ENCODE measurements at regions not wholly inside any gene's neighbourhood (a gene's known extent, or its start where the extent isn't known, plus 50 kb on each side); places are given as distances from the start of the nearest gene placed in this dataset.
A peak's percentile ranks its signal among the peaks of the same experiment; 100 is the strongest.

DNA sequence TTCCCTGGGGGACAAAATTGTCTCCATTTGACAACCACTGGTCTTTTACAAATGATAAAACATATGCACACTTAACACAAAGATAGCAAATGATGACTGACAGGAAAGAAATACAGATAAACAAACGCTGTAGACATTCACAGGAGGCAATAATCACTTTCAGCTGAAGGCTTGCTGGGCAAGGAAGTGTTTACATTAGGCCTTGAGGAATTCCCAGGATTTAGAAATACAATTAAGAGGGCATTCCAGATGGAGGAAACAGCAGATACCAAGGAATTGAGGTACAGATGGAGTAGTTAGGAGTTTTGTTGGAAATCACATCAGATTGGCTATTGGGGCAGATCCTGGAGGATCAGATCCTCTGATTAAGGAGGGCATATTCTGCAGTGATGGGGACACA, 93.9 kb downstream of the DYRK2 start:
- H3K36me3 ChIP-seq (ENCODE audit: control insufficient read depth, insufficient read depth, low read length) = no peaks in the 10 kb centered on the region
- no peak for DNase-seq (ENCODE audit: low read depth)
- no peak overlapping the region for H3K4me3 ChIP-seq (ENCODE audit: low read depth, low read length)
- no peak for FAIRE-seq
- H3K27me3 ChIP-seq (ENCODE audit: control insufficient read depth, insufficient read depth, low read length) = peaks cover 1% of the 10 kb centered on the region
- TF ChIP-seq, protein P1, sequence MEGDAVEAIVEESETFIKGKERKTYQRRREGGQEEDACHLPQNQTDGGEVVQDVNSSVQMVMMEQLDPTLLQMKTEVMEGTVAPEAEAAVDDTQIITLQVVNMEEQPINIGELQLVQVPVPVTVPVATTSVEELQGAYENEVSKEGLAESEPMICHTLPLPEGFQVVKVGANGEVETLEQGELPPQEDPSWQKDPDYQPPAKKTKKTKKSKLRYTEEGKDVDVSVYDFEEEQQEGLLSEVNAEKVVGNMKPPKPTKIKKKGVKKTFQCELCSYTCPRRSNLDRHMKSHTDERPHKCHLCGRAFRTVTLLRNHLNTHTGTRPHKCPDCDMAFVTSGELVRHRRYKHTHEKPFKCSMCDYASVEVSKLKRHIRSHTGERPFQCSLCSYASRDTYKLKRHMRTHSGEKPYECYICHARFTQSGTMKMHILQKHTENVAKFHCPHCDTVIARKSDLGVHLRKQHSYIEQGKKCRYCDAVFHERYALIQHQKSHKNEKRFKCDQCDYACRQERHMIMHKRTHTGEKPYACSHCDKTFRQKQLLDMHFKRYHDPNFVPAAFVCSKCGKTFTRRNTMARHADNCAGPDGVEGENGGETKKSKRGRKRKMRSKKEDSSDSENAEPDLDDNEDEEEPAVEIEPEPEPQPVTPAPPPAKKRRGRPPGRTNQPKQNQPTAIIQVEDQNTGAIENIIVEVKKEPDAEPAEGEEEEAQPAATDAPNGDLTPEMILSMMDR (IDR thresholded peaks at IDR 0.05; ENCODE audit: insufficient read depth, low read length, severe bottlenecking) = no peak

DNA sequence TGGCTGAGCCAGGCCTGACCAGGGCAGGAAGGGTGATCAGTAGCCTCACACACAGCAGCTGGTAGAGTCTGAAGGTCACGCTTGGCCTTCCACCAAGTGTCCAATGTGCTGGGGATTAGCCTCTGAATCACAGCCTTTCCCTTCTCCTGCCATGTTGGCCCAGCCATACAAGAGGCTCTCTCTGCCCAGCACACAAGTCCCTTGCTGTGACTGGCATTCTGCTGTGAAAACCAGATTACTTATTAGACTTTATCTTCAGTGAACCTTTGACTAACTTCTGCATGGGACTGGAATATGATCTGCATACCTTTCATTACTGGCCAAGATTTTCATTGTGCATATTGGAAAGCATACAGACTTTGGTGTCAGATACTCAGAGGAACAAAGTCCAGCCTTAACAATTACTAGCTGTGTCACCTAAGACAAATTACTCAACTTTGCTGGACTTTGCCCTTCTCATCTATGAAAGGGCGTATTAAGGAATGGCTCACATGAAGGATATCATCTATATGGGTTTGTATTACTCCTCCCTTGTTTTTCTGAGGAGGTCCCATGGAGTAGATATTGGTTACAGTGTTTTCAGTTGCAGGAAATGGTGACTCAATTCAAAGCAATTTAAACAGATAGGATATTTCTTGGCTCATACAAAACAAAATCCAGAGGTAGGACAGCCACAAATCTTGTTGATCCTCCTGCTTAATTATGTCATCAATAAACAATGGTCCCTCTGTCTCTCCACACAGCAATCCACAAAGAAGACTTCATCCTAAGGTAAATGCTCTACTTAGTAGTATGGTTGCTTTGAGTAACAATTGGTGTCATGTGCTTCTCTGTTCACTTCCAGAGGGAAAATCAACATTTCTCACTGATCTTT, 99.6 kb downstream of the DYRK2 start:
- DNase-seq (ENCODE audit: low read depth) (peak; percentile 38), FAIRE-seq (no peak)
- H3K27me3 ChIP-seq (ENCODE audit: control insufficient read depth, insufficient read depth, low read length) = peaks cover under 1% of the 10 kb centered on the region
- H3K36me3 ChIP-seq (ENCODE audit: control insufficient read depth, insufficient read depth, low read length) = no peaks in the 10 kb centered on the region
- TF ChIP-seq, protein P1 (IDR thresholded peaks at IDR 0.05; ENCODE audit: insufficient read depth, low read length, severe bottlenecking) = no peak
- no peak overlapping the region for H3K4me3 ChIP-seq (ENCODE audit: low read depth, low read length)

DNA sequence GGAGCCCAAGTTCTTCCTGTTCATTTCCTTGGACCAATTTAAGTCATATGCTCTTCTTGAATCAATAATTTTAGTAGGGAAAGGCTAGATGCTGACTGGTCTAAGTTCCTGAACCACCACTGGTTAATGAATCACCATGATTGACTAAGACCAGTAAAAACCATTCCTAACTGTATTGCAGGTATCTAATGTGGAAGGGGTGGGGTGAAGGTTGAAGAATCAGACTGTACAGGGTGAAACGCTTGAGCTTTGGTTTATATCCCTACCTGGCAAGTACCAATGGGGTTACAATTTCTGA, 100.1 kb downstream of the DYRK2 start:
- Histone ChIP-seq H3K27me3 (ENCODE audit: control insufficient read depth, insufficient read depth, low read length) (no peaks in the 10 kb centered on the region), H3K4me3 (ENCODE audit: low read depth, low read length) (no peak overlapping the region), H3K36me3 (ENCODE audit: control insufficient read depth, insufficient read depth, low read length) (no peaks in the 10 kb centered on the region)
- FAIRE-seq (no peak), DNase-seq (ENCODE audit: low read depth) (peak; percentile 69)
- TF ChIP-seq, protein P1 (IDR thresholded peaks at IDR 0.05; ENCODE audit: insufficient read depth, low read length, severe bottlenecking) = no peak

DNA sequence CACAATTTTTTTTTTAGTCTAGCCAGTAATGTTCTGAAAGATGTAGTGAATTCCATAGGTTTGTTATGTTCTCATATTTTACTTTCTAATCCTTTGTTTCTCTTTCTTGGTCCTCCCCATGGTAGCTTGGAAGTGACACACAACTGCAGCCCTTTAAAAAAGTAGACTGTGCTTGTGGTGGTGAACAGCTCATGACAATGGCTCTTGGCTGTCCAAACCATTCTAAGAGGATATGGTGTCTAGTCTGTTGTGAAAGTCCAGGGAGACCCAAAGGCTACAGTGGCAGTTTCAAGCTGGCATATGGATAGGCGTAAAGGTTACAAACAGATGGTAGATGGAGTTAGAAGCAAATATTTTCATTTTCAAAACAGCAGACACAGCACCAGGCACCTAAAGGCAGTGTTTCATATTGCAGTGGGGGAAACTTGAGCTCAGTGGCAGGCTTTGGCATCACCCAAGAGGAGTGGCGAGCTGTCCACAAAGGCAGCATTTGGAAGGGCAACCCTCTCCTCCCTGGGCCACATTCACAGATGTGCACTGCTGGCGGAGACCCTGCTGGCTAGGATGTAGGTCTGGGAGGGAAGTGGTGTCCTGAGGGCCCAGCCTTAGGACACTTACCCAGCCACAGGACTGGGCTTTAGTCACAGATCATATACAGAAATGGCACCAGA, 102.1 kb downstream of the DYRK2 start:
- FAIRE-seq = no peak

DNA sequence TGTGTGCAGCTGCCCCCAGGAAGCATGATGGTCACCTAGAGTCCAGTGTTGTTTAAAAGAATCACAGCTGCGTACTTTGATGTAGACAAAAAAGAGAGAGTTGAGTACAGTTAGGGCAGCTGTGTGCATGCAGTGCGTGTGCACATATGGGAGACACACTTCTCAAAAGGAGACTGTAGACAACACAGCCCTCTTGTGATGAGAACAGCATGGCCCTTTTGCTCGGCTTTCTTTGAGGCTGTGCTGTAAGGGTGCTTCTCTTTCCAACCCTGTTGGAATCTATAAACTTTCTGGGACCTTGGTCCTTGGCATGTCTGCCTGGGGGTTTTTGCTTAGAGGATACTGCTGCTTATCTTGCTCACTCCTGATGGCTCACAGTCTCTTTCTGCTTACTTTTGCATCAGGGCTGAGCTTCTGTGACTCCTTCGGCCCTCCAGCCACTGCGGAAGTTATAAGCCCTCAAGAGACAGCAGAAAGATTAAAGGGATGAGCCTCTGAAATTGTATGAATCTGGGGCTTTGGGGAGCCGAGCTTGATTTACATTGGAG, 102.9 kb downstream of the DYRK2 start:
- DNase-seq (ENCODE audit: low read depth) (no peak), FAIRE-seq (no peak)
- Histone ChIP-seq H3K36me3 (ENCODE audit: control insufficient read depth, insufficient read depth, low read length) (no peaks in the 10 kb centered on the region), H3K4me3 (ENCODE audit: low read depth, low read length) (no peak overlapping the region), H3K27me3 (ENCODE audit: control insufficient read depth, insufficient read depth, low read length) (peaks cover 3% of the 10 kb centered on the region)
- TF ChIP-seq, protein P1 (IDR thresholded peaks at IDR 0.05; ENCODE audit: insufficient read depth, low read length, severe bottlenecking) = no peak

More for the DNA sequence above, 102.1 kb downstream of the DYRK2 start:
- Histone ChIP-seq H3K36me3 (ENCODE audit: control insufficient read depth, insufficient read depth, low read length) (no peaks in the 10 kb centered on the region), H3K27me3 (ENCODE audit: control insufficient read depth, insufficient read depth, low read length) (peaks cover 2% of the 10 kb centered on the region), H3K4me3 (ENCODE audit: low read depth, low read length) (no peak overlapping the region)
- no peak for DNase-seq (ENCODE audit: low read depth)
- TF ChIP-seq, protein P1 (IDR thresholded peaks at IDR 0.05; ENCODE audit: insufficient read depth, low read length, severe bottlenecking) = no peak
